Ovary (tissue), 3 donors: ENCODE measurements at regions not wholly inside any gene's neighbourhood (a gene's known extent, or its start where the extent isn't known, plus 50 kb on each side); places are given as distances from the start of the nearest gene placed in this dataset.

Source experiments
- POLR2A ChIP-seq: fragments of 450-650 bp; IDR thresholded peaks from one replicate; pipeline ENCODE4 v1.6.1; 2017; ENCODE audit warnings: antibody characterized with exemption, mild to moderate bottlenecking, moderate library complexity
- TF ChIP-seq, protein P1 (sequence below), 3 donors: fragments of 450-650 bp in 2 of 3; fragments of 200-600 bp in 1 of 3; IDR thresholded peaks; one replicate each; pipeline versions ENCODE4 v1.5.1 to v1.8.0; 2016 to 2022; ENCODE audit warnings: antibody characterized with exemption in 3 of 3, mild to moderate bottlenecking in 1 of 3
- donor health status: DM: no; HTN: no; CAD: no.

DNA sequence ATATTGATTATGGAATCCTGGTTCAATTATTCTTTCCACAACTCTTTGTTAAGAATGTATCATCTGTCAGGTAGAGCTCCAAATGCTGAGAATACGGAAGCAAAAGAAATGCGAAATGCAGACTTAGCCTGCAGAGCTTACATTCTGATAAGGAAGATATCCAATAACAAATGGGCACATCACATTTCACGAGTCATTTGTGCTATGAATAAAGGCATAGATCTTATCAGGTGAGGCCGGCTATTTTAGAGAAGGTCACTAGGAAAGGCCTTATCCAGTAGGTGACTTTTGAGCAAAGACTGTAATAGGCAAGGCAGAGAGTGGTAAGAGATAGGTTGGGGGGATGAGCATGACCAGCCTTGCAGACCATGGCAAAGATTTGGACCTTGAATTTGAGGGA lies 174.3 kb upstream of the SERPINE2 start:
- TF ChIP-seq, protein P1, sequence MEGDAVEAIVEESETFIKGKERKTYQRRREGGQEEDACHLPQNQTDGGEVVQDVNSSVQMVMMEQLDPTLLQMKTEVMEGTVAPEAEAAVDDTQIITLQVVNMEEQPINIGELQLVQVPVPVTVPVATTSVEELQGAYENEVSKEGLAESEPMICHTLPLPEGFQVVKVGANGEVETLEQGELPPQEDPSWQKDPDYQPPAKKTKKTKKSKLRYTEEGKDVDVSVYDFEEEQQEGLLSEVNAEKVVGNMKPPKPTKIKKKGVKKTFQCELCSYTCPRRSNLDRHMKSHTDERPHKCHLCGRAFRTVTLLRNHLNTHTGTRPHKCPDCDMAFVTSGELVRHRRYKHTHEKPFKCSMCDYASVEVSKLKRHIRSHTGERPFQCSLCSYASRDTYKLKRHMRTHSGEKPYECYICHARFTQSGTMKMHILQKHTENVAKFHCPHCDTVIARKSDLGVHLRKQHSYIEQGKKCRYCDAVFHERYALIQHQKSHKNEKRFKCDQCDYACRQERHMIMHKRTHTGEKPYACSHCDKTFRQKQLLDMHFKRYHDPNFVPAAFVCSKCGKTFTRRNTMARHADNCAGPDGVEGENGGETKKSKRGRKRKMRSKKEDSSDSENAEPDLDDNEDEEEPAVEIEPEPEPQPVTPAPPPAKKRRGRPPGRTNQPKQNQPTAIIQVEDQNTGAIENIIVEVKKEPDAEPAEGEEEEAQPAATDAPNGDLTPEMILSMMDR (IDR thresholded peaks at IDR 0.05) = no peak
- TF ChIP-seq POLR2A = no peak
